DND-41 (cell line): ENCODE measurements at regions not wholly inside any gene's neighbourhood (a gene's known extent, or its start where the extent isn't known, plus 50 kb on each side); places are given as distances from the start of the nearest gene placed in this dataset.

Experiments
- EZH2 ChIP-seq: IDR thresholded peaks from 3 replicates; pipeline ENCODE4 v1.6.1; 2012; ENCODE audit warnings: borderline replicate concordance, low read depth, mild to moderate bottlenecking, moderate library complexity, low read length, inconsistent platforms; ENCODE audit not compliant: severe bottlenecking
- TF ChIP-seq, protein P1 (sequence below): IDR thresholded peaks from 2 replicates; pipeline ENCODE4 v1.5.1; 2012; ENCODE audit warnings: borderline replicate concordance, low read length, moderate library complexity, mild to moderate bottlenecking; ENCODE audit not compliant: poor library complexity, severe bottlenecking; ENCODE audit errors: extremely low read depth

DNA sequence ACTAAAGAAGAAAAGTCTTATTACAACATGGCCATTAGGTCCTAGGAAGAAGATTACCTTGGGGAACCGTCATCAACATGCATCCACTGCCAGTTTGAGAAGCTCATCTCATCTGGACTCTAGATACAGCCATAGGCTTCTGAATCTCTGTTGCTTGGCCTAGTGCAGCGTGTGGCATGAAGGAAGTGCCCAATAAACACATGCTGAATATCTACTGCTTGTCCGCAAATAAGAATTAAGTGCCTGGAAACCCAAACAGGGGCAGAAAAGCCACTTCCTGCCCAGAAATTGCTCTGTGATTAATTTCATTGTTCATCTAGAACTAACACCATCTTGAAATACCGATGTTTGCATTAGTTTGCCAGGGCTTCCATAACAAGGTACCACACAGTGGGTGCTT is 241.1 kb upstream of the KLF3 start:
- no peak for TF ChIP-seq EZH2
- TF ChIP-seq, protein P1, sequence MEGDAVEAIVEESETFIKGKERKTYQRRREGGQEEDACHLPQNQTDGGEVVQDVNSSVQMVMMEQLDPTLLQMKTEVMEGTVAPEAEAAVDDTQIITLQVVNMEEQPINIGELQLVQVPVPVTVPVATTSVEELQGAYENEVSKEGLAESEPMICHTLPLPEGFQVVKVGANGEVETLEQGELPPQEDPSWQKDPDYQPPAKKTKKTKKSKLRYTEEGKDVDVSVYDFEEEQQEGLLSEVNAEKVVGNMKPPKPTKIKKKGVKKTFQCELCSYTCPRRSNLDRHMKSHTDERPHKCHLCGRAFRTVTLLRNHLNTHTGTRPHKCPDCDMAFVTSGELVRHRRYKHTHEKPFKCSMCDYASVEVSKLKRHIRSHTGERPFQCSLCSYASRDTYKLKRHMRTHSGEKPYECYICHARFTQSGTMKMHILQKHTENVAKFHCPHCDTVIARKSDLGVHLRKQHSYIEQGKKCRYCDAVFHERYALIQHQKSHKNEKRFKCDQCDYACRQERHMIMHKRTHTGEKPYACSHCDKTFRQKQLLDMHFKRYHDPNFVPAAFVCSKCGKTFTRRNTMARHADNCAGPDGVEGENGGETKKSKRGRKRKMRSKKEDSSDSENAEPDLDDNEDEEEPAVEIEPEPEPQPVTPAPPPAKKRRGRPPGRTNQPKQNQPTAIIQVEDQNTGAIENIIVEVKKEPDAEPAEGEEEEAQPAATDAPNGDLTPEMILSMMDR: no peak
